ENCODE measurements at regions not wholly inside any gene's neighbourhood (a gene's known extent, or its start where the extent isn't known, plus 50 kb on each side); places are given as distances from the start of the nearest gene placed in this dataset.

DNA sequence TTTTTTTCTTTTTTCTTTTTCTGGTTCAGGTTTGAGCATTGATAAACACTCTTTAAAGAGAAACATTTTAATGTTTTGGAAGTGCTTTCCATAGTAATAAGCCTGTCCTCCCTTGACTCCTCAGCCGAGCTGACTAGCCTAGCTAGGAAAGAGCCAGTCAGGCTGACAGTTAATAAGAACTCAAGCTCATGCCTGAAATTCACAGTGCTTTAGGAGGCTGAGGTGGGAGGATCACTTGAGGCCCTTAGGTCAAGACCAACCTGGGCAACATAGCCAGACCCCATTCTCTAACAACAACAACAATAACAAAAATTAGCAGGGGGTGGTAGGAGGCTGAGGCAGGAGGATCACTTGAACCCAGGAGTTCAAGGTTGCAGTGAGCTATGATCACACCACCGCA is 53.4 kb upstream of the ZCCHC13 start:
- H3K9ac ChIP-seq (ENCODE audit: extremely low read depth, insufficient read length, low read length): no peak overlapping the region
- H3K9me3 Mint-ChIP-seq: no peaks in the 10 kb centered on the region
- no peaks in the 10 kb centered on the region for H3K23me2 ChIP-seq (ENCODE audit: insufficient read length, low read depth, low read length, poor library complexity, severe bottlenecking)
- no peak overlapping the region for H3K4ac ChIP-seq (ENCODE audit: low read depth, low read length)
- H4K8ac ChIP-seq (replicated peaks; ENCODE audit: insufficient read length, low read depth, low read length): no peak overlapping the region
- H3K56ac ChIP-seq (ENCODE audit: insufficient read length, low read depth, low read length): no peak overlapping the region
- H3K36me3 Mint-ChIP-seq (ENCODE audit: insufficient read depth in 1 of 3, low read depth in 3 of 3): peaks cover 15 to 35% (median 26%) of the 10 kb centered on the region in 3 experiments
- H4K20me1 ChIP-seq (ENCODE audit: control insufficient read depth, insufficient read depth, insufficient read length): no peaks in the 10 kb centered on the region
- no peak overlapping the region for H2BK15ac ChIP-seq (ENCODE audit: low read depth, low read length)
- H2BK12ac ChIP-seq (ENCODE audit: insufficient read length, low read depth, low read length): peak overlapping the region; percentile 55
- no peak overlapping the region for H2BK5ac ChIP-seq (ENCODE audit: insufficient read length, low read length)
- no peak overlapping the region for H2AFZ ChIP-seq (ENCODE audit: low read length)
- no peaks in the 10 kb centered on the region for H3K27me3 ChIP-seq (ENCODE audit: insufficient read depth, low read length)
- no peak for DNase-seq
- no peak overlapping the region for H3K23ac ChIP-seq (ENCODE audit: insufficient read length, low read depth, low read length)
- WGBS (ENCODE audit: extremely low coverage, insufficient read length, low lambda C conversion rate): no CpG with 5 or more reads among the region's 2 CpGs
- H2BK120ac ChIP-seq (ENCODE audit: low read depth, low read length, poor library complexity, severe bottlenecking): no peak overlapping the region
- H3K27ac ChIP-seq (ENCODE audit: insufficient read length, low read depth, low read length): peak overlapping the region; percentile 70
- H3K9me3 ChIP-seq (ENCODE audit: control insufficient read depth, low read depth, low read length): no peaks in the 10 kb centered on the region
- H2AK5ac ChIP-seq (ENCODE audit: insufficient read length, low read length): no peak overlapping the region
- TF ChIP-seq, protein P1, sequence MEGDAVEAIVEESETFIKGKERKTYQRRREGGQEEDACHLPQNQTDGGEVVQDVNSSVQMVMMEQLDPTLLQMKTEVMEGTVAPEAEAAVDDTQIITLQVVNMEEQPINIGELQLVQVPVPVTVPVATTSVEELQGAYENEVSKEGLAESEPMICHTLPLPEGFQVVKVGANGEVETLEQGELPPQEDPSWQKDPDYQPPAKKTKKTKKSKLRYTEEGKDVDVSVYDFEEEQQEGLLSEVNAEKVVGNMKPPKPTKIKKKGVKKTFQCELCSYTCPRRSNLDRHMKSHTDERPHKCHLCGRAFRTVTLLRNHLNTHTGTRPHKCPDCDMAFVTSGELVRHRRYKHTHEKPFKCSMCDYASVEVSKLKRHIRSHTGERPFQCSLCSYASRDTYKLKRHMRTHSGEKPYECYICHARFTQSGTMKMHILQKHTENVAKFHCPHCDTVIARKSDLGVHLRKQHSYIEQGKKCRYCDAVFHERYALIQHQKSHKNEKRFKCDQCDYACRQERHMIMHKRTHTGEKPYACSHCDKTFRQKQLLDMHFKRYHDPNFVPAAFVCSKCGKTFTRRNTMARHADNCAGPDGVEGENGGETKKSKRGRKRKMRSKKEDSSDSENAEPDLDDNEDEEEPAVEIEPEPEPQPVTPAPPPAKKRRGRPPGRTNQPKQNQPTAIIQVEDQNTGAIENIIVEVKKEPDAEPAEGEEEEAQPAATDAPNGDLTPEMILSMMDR (conservative IDR thresholded peaks at IDR 0.05): no peak
- no peaks in the 10 kb centered on the region for H3K79me1 ChIP-seq (ENCODE audit: insufficient read depth, low read depth, low read length, poor library complexity, severe bottlenecking)
- H3K27me3 Mint-ChIP-seq (ENCODE audit: low read depth): no peaks in the 10 kb centered on the region; the same call in 1 of the 2 replicates
- no peak overlapping the region for H3K18ac ChIP-seq (ENCODE audit: insufficient read length, low read depth, low read length)
- H3T11ph ChIP-seq (ENCODE audit: low read length): no peak overlapping the region
- no peak overlapping the region for H4K5ac ChIP-seq (ENCODE audit: insufficient read length, low read depth, low read length)
- peak overlapping the region; percentile 87 to 98 (median 96); a peak in 6 of 7 replicates for H3K27ac Mint-ChIP-seq
- no peak overlapping the region for H3K14ac ChIP-seq (ENCODE audit: insufficient read depth, low read length)
- H3K4me1 Mint-ChIP-seq: peaks cover 58 to 65% of the 10 kb centered on the region in 2 experiments
- H3K4me1 ChIP-seq (ENCODE audit: insufficient read depth, low read length): peaks cover 6% of the 10 kb centered on the region; the same call in 1 of the 2 replicates
- no peaks in the 10 kb centered on the region for H3K79me2 ChIP-seq (ENCODE audit: insufficient read depth, low read length)
- H4K91ac ChIP-seq (ENCODE audit: insufficient read length, low read depth, low read length): no peak overlapping the region
- H3K4me3 Mint-ChIP-seq: no peak overlapping the region
- H3K4me2 ChIP-seq (ENCODE audit: insufficient read depth, insufficient read length, low read length): no peak overlapping the region
- no peak overlapping the region for H2BK20ac ChIP-seq (ENCODE audit: low read depth, low read length, poor library complexity, severe bottlenecking)

All from H9 (cell line).